GM23338 (cell line): ENCODE measurements at regions not wholly inside any gene's neighbourhood (a gene's known extent, or its start where the extent isn't known, plus 50 kb on each side); places are given as distances from the start of the nearest gene placed in this dataset.

Source experiments
- ATAC-seq: fragments of 200-7000 bp; cut with Tn5 transposase; 3 replicates; pipeline ENCODE4 v1.9.1; 2020
- DNase-seq: peaks from one replicate; pipeline ENCODE4 v3.0.0-alpha.2; 2015; ENCODE audit warnings: low spot score
- H2AFZ ChIP-seq: fragments of 200-600 bp; sonication (generic); 2 replicates; pipeline ENCODE4 v1.8.0; 2016; ENCODE audit warnings: antibody characterized with exemption, mild to moderate bottlenecking, moderate library complexity
- H3F3A ChIP-seq: fragments of 200-600 bp; sonication (generic); replicated peaks from 2 replicates; pipeline ENCODE4 v1.8.0; 2017; ENCODE audit warnings: antibody characterized with exemption, mixed run types, low read depth
- H3K27ac ChIP-seq: fragments of 200-600 bp; sonication (generic); 2 replicates; pipeline ENCODE4 v1.6.1; 2016; ENCODE audit warnings: low read depth
- H3K27me3 ChIP-seq: fragments of 200-600 bp; sonication (generic); 2 replicates; pipeline ENCODE4 v1.8.0; 2016; ENCODE audit warnings: mild to moderate bottlenecking, mixed run types, moderate library complexity; ENCODE audit not compliant: insufficient read depth
- H3K36me3 ChIP-seq: fragments of 200-600 bp; sonication (generic); 2 replicates; pipeline ENCODE4 v1.8.0; 2016; ENCODE audit warnings: mild to moderate bottlenecking; ENCODE audit not compliant: insufficient read depth
- H3K4me1 ChIP-seq: fragments of 200-600 bp; sonication (generic); 2 replicates; pipeline ENCODE4 v1.8.0; 2016; ENCODE audit warnings: mild to moderate bottlenecking, moderate library complexity; ENCODE audit not compliant: insufficient read depth
- H3K4me2 ChIP-seq: fragments of 200-600 bp; sonication (generic); 2 replicates; pipeline ENCODE4 v1.7.1; 2017; ENCODE audit warnings: mixed run types
- H3K4me3 ChIP-seq: fragments of 200-600 bp; sonication (generic); 2 replicates; pipeline ENCODE4 v1.6.1; 2016; ENCODE audit warnings: mixed run types
- H3K79me2 ChIP-seq: fragments of 200-600 bp; sonication (generic); replicated peaks from 2 replicates; pipeline ENCODE4 v1.8.0; 2017; ENCODE audit warnings: mild to moderate bottlenecking; ENCODE audit not compliant: insufficient read depth
- H3K9me2 ChIP-seq: fragments of 200-600 bp; sonication (generic); 2 replicates; pipeline ENCODE4 v1.8.0; 2017; ENCODE audit not compliant: insufficient read depth
- H4K20me1 ChIP-seq: fragments of 200-600 bp; sonication (generic); replicated peaks from 2 replicates; pipeline ENCODE4 v1.8.0; 2017; ENCODE audit warnings: mild to moderate bottlenecking; ENCODE audit not compliant: insufficient read depth
- H3K27ac Mint-ChIP-seq: 2 replicates; pipeline ENCODE4 v1.8.0; 2020; ENCODE audit warnings: inconsistent platforms, mild to moderate bottlenecking, moderate library complexity, mixed read lengths
- H3K27me3 Mint-ChIP-seq: 3 replicates; pipeline ENCODE4 v1.8.0; 2022; ENCODE audit warnings: low read depth, mild to moderate bottlenecking, moderate library complexity, mixed read lengths, inconsistent platforms; ENCODE audit not compliant: insufficient read depth, poor library complexity
- H3K36me3 Mint-ChIP-seq: 3 replicates; pipeline ENCODE4 v1.8.0; 2021; ENCODE audit warnings: low read depth, mild to moderate bottlenecking, inconsistent platforms, moderate library complexity, mixed read lengths
- H3K4me1 Mint-ChIP-seq: 3 replicates; pipeline ENCODE4 v1.8.0; 2020; ENCODE audit warnings: mild to moderate bottlenecking, inconsistent platforms, mixed read lengths
- H3K4me3 Mint-ChIP-seq: 3 replicates; pipeline ENCODE4 v1.8.0; 2021; ENCODE audit warnings: moderate library complexity, mild to moderate bottlenecking, inconsistent platforms, mixed read lengths
- H3K9me3 Mint-ChIP-seq: 3 replicates; pipeline ENCODE4 v1.8.0; 2020; ENCODE audit warnings: moderate library complexity, mild to moderate bottlenecking, inconsistent platforms, mixed read lengths
- CREB1 ChIP-seq: fragments of 250-450 bp; sonication (Bioruptor Pico); IDR thresholded peaks from 2 replicates; pipeline ENCODE4 v1.5.0; 2020; ENCODE audit warnings: low read depth, mild to moderate bottlenecking, moderate library complexity
- EZH2 ChIP-seq: fragments of 200-600 bp; sonication (generic); IDR thresholded peaks from one replicate; pipeline ENCODE4 v1.8.0; 2017; ENCODE audit warnings: antibody characterized with exemption, mild to moderate bottlenecking, low read depth; ENCODE audit not compliant: unreplicated experiment
- EZH2phosphoT487 ChIP-seq: fragments of 200-600 bp; sonication (generic); IDR thresholded peaks from one replicate; pipeline ENCODE4 v1.8.1; 2018; ENCODE audit warnings: antibody characterized with exemption; ENCODE audit not compliant: unreplicated experiment
- JUNB ChIP-seq: IDR thresholded peaks from one replicate; pipeline ENCODE4 v1.6.1; 2016; ENCODE audit warnings: antibody characterized with exemption; ENCODE audit not compliant: unreplicated experiment
- NANOG ChIP-seq: IDR thresholded peaks from 2 replicates; pipeline ENCODE4 v1.6.1; 2016; ENCODE audit warnings: antibody characterized with exemption, borderline replicate concordance
- POLR2AphosphoS5 ChIP-seq: IDR thresholded peaks from 2 replicates; pipeline ENCODE4 v1.6.1; 2016; ENCODE audit warnings: antibody characterized with exemption, low read depth
- STAT1 ChIP-seq: IDR thresholded peaks from one replicate; pipeline ENCODE4 v1.6.1; 2016; ENCODE audit warnings: antibody characterized with exemption; ENCODE audit not compliant: unreplicated experiment
- ZNF114 ChIP-seq: fragments of 250-450 bp; sonication (Bioruptor Pico); IDR thresholded peaks from 2 replicates; pipeline ENCODE4 v1.5.0; 2020; ENCODE audit warnings: mild to moderate bottlenecking, moderate library complexity
- ZNF331 ChIP-seq: fragments of 250-450 bp; sonication (Bioruptor Pico); IDR thresholded peaks from 2 replicates; pipeline ENCODE4 v1.5.0; 2020; ENCODE audit warnings: low read depth, mild to moderate bottlenecking, moderate library complexity
- TF ChIP-seq, protein P1 (sequence below), 2 experiments: fragments of 200-600 bp in 1 of 2; sonication (generic) in 1 of 2; conservative IDR thresholded peaks; 2 replicates each; pipeline versions ENCODE4 v1.5.1 to v1.6.1; 2016 to 2017; ENCODE audit warnings: antibody characterized with exemption in 2 of 2, low read depth in 2 of 2, mild to moderate bottlenecking in 2 of 2, moderate library complexity in 1 of 2
- TF ChIP-seq, protein P2 (sequence below): IDR thresholded peaks from 2 replicates; pipeline ENCODE4 v1.6.1; 2016; ENCODE audit warnings: antibody characterized with exemption
- TF ChIP-seq, protein P3 (sequence below): IDR thresholded peaks from one replicate; pipeline ENCODE4 v1.6.1; 2018; ENCODE audit warnings: antibody characterized with exemption; ENCODE audit not compliant: unreplicated experiment
- TF ChIP-seq, protein P4 (sequence below): fragments of 250-450 bp; sonication (Bioruptor Pico); IDR thresholded peaks from 2 replicates; pipeline ENCODE4 v1.5.0; 2020; ENCODE audit warnings: mild to moderate bottlenecking, moderate library complexity

- no peaks in the 10 kb centered on the region for H3K27me3 ChIP-seq
- Mint-ChIP-seq H3K27ac (no peak overlapping the region), H3K4me3 (no peak overlapping the region), H3K4me1 (peaks cover 3% of the 10 kb centered on the region; the same call in 1 of the 3 replicates), H3K27me3 (peaks cover 3% of the 10 kb centered on the region), H3K9me3 (no peaks in the 10 kb centered on the region), H3K36me3 (no peaks in the 10 kb centered on the region)
- no peak for ATAC-seq
- no peak overlapping the region for H3K4me2 ChIP-seq
- no peaks in the 10 kb centered on the region for H3K4me1 ChIP-seq
- H4K20me1 ChIP-seq: no peaks in the 10 kb centered on the region
- TF ChIP-seq STAT1 (no peak), EZH2 (no peak), EZH2phosphoT487 (no peak), NANOG (no peak), ZNF114 (CRISPR knock-in tag) (no peak), JUNB (no peak), CREB1 (CRISPR knock-in tag) (no peak), ZNF331 (CRISPR knock-in tag) (no peak), POLR2AphosphoS5 (no peak)
- TF ChIP-seq, protein P1, sequence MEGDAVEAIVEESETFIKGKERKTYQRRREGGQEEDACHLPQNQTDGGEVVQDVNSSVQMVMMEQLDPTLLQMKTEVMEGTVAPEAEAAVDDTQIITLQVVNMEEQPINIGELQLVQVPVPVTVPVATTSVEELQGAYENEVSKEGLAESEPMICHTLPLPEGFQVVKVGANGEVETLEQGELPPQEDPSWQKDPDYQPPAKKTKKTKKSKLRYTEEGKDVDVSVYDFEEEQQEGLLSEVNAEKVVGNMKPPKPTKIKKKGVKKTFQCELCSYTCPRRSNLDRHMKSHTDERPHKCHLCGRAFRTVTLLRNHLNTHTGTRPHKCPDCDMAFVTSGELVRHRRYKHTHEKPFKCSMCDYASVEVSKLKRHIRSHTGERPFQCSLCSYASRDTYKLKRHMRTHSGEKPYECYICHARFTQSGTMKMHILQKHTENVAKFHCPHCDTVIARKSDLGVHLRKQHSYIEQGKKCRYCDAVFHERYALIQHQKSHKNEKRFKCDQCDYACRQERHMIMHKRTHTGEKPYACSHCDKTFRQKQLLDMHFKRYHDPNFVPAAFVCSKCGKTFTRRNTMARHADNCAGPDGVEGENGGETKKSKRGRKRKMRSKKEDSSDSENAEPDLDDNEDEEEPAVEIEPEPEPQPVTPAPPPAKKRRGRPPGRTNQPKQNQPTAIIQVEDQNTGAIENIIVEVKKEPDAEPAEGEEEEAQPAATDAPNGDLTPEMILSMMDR (conservative IDR thresholded peaks at IDR 0.05; ENCODE audit: low read depth in 2 of 2): no peak
- TF ChIP-seq, protein P2, sequence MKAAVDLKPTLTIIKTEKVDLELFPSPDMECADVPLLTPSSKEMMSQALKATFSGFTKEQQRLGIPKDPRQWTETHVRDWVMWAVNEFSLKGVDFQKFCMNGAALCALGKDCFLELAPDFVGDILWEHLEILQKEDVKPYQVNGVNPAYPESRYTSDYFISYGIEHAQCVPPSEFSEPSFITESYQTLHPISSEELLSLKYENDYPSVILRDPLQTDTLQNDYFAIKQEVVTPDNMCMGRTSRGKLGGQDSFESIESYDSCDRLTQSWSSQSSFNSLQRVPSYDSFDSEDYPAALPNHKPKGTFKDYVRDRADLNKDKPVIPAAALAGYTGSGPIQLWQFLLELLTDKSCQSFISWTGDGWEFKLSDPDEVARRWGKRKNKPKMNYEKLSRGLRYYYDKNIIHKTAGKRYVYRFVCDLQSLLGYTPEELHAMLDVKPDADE: no peak
- TF ChIP-seq, protein P3, sequence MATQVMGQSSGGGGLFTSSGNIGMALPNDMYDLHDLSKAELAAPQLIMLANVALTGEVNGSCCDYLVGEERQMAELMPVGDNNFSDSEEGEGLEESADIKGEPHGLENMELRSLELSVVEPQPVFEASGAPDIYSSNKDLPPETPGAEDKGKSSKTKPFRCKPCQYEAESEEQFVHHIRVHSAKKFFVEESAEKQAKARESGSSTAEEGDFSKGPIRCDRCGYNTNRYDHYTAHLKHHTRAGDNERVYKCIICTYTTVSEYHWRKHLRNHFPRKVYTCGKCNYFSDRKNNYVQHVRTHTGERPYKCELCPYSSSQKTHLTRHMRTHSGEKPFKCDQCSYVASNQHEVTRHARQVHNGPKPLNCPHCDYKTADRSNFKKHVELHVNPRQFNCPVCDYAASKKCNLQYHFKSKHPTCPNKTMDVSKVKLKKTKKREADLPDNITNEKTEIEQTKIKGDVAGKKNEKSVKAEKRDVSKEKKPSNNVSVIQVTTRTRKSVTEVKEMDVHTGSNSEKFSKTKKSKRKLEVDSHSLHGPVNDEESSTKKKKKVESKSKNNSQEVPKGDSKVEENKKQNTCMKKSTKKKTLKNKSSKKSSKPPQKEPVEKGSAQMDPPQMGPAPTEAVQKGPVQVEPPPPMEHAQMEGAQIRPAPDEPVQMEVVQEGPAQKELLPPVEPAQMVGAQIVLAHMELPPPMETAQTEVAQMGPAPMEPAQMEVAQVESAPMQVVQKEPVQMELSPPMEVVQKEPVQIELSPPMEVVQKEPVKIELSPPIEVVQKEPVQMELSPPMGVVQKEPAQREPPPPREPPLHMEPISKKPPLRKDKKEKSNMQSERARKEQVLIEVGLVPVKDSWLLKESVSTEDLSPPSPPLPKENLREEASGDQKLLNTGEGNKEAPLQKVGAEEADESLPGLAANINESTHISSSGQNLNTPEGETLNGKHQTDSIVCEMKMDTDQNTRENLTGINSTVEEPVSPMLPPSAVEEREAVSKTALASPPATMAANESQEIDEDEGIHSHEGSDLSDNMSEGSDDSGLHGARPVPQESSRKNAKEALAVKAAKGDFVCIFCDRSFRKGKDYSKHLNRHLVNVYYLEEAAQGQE: no peak
- TF ChIP-seq, protein P4, sequence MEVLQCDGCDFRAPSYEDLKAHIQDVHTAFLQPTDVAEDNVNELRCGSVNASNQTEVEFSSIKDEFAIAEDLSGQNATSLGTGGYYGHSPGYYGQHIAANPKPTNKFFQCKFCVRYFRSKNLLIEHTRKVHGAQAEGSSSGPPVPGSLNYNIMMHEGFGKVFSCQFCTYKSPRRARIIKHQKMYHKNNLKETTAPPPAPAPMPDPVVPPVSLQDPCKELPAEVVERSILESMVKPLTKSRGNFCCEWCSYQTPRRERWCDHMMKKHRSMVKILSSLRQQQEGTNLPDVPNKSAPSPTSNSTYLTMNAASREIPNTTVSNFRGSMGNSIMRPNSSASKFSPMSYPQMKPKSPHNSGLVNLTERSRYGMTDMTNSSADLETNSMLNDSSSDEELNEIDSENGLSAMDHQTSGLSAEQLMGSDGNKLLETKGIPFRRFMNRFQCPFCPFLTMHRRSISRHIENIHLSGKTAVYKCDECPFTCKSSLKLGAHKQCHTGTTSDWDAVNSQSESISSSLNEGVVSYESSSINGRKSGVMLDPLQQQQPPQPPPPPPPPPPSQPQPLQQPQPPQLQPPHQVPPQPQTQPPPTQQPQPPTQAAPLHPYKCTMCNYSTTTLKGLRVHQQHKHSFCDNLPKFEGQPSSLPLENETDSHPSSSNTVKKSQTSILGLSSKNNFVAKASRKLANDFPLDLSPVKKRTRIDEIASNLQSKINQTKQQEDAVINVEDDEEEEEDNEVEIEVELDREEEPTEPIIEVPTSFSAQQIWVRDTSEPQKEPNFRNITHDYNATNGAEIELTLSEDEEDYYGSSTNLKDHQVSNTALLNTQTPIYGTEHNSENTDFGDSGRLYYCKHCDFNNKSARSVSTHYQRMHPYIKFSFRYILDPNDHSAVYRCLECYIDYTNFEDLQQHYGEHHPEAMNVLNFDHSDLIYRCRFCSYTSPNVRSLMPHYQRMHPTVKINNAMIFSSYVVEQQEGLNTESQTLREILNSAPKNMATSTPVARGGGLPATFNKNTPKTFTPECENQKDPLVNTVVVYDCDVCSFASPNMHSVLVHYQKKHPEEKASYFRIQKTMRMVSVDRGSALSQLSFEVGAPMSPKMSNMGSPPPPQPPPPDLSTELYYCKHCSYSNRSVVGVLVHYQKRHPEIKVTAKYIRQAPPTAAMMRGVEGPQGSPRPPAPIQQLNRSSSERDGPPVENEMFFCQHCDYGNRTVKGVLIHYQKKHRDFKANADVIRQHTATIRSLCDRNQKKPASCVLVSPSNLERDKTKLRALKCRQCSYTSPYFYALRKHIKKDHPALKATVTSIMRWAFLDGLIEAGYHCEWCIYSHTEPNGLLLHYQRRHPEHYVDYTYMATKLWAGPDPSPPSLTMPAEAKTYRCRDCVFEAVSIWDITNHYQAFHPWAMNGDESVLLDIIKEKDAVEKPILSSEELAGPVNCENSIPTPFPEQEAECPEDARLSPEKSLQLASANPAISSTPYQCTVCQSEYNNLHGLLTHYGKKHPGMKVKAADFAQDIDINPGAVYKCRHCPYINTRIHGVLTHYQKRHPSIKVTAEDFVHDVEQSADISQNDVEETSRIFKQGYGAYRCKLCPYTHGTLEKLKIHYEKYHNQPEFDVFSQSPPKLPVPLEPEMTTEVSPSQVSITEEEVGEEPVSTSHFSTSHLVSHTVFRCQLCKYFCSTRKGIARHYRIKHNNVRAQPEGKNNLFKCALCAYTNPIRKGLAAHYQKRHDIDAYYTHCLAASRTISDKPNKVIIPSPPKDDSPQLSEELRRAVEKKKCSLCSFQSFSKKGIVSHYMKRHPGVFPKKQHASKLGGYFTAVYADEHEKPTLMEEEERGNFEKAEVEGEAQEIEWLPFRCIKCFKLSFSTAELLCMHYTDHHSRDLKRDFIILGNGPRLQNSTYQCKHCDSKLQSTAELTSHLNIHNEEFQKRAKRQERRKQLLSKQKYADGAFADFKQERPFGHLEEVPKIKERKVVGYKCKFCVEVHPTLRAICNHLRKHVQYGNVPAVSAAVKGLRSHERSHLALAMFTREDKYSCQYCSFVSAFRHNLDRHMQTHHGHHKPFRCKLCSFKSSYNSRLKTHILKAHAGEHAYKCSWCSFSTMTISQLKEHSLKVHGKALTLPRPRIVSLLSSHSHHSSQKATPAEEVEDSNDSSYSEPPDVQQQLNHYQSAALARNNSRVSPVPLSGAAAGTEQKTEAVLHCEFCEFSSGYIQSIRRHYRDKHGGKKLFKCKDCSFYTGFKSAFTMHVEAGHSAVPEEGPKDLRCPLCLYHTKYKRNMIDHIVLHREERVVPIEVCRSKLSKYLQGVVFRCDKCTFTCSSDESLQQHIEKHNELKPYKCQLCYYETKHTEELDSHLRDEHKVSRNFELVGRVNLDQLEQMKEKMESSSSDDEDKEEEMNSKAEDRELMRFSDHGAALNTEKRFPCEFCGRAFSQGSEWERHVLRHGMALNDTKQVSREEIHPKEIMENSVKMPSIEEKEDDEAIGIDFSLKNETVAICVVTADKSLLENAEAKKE: no peak
- no peak for DNase-seq
- H3K27ac ChIP-seq: no peak overlapping the region
- no peaks in the 10 kb centered on the region for H3K79me2 ChIP-seq
- peaks cover 3% of the 10 kb centered on the region; the same call in 1 of the 2 replicates for H3K9me2 ChIP-seq
- H3K36me3 ChIP-seq: no peaks in the 10 kb centered on the region
- H3K4me3 ChIP-seq: no peak overlapping the region
- H2AFZ ChIP-seq: no peak overlapping the region
- H3F3A ChIP-seq: no peaks in the 10 kb centered on the region
These were observed 77.0 kb upstream of the UMPS start for GRCh38 chr3:124653071-124653796.
